H1 (cell line): ENCODE measurements at regions not wholly inside any gene's neighbourhood (a gene's known extent, or its start where the extent isn't known, plus 50 kb on each side); places are given as distances from the start of the nearest gene placed in this dataset.

Experiments used
- CTCF ChIA-PET: fragments of 300-600 bp; sonication (Branson Sonifier 250); formaldehyde crosslinking; loops from one replicate; lab custom pipeline; 2021; ENCODE audit not compliant: partially characterized antibody; lab: Charles Lee
- POLR2A ChIA-PET: fragments of 300-600 bp; sonication (Branson Sonifier 250); formaldehyde crosslinking; loops from one replicate; lab custom pipeline; 2021; ENCODE audit warnings: inconsistent platforms; ENCODE audit not compliant: partially characterized antibody; lab: Charles Lee
- DNase-seq, 2 experiments: peaks; one replicate each; pipeline versions ENCODE4 v3.0.0 to v3.0.0-alpha.2; 2010 to 2022; ENCODE audit warnings: low spot score in 2 of 2, low read depth in 1 of 2, mixed read lengths in 1 of 2
- FAIRE-seq: peaks from 2 replicates; lab custom pipeline; 2011; peaks lifted over from hg19 to GRCh38; lab: Jason Lieb, UNC
- H2AFZ ChIP-seq: 2 replicates; pipeline ENCODE4 v1.8.1; 2012; ENCODE audit warnings: low read length, inconsistent platforms
- H2AK5ac ChIP-seq: 2 replicates; pipeline ENCODE4 v1.6.1; 2013; ENCODE audit warnings: low read depth, low read length
- H2BK120ac ChIP-seq: replicated peaks from 2 replicates; pipeline ENCODE3; 2013; ENCODE audit warnings: low read depth, low read length, inconsistent platforms
- H2BK12ac ChIP-seq: 2 replicates; pipeline ENCODE4 v1.6.1; 2013; ENCODE audit warnings: low read depth, low read length
- H2BK15ac ChIP-seq: 2 replicates; pipeline ENCODE4 v1.6.1; 2013; ENCODE audit warnings: low read length
- H2BK20ac ChIP-seq: 2 replicates; pipeline ENCODE4 v1.6.1; 2013; ENCODE audit warnings: low read length
- H2BK5ac ChIP-seq: 2 replicates; pipeline ENCODE4 v1.6.1; 2013; ENCODE audit warnings: low read depth, low read length
- H3K14ac ChIP-seq: 2 replicates; pipeline ENCODE4 v1.6.1; 2013; ENCODE audit warnings: inconsistent platforms; ENCODE audit not compliant: insufficient read length
- H3K18ac ChIP-seq: 2 replicates; pipeline ENCODE4 v1.6.1; 2013; ENCODE audit warnings: low read length; ENCODE audit errors: extremely low read depth
- H3K23ac ChIP-seq: 2 replicates; pipeline ENCODE4 v1.6.1; 2013; ENCODE audit warnings: inconsistent platforms; ENCODE audit not compliant: insufficient read length
- H3K23me2 ChIP-seq: 2 replicates; pipeline ENCODE4 v1.6.1; 2013; ENCODE audit warnings: low read depth, low read length
- H3K27ac ChIP-seq: 2 replicates; pipeline ENCODE4 v1.6.1; 2011; ENCODE audit warnings: low read depth, low read length, inconsistent platforms
- H3K27me3 ChIP-seq, 4 experiments: replicated peaks in 1 of 4; 1 replicate in 1 of 4; 2 replicates in 3 of 4; pipeline versions ENCODE4 v1.6.1 to v1.8.1; 2011 to 2013; ENCODE audit warnings: low read length in 3 of 4, mild to moderate bottlenecking in 3 of 4, inconsistent platforms in 2 of 4, mixed read lengths in 2 of 4, moderate library complexity in 1 of 4; ENCODE audit not compliant: control insufficient read depth in 3 of 4, insufficient read depth in 3 of 4; ENCODE audit errors: extremely low read depth in 1 of 4
- H3K36me3 ChIP-seq, 4 experiments: 2 replicates each; pipeline versions ENCODE4 v1.6.1 to v1.8.1; 2011 to 2013; ENCODE audit warnings: mild to moderate bottlenecking in 4 of 4, low read length in 3 of 4, moderate library complexity in 2 of 4, control low read depth in 1 of 4, inconsistent platforms in 1 of 4; ENCODE audit not compliant: insufficient read depth in 4 of 4, control insufficient read depth in 2 of 4
- H3K4ac ChIP-seq: replicated peaks from 2 replicates; pipeline ENCODE3; 2013; ENCODE audit warnings: low read length, low read depth, mixed read lengths, inconsistent platforms; ENCODE audit not compliant: insufficient read length
- H3K4me1 ChIP-seq, 4 experiments: replicated peaks in 1 of 4; 1 replicate in 1 of 4; 2 replicates in 3 of 4; pipeline versions ENCODE4 v1.6.1 to v1.8.1; 2011 to 2013; ENCODE audit warnings: low read length in 3 of 4, inconsistent platforms in 2 of 4, mixed read lengths in 1 of 4; ENCODE audit not compliant: insufficient read depth in 4 of 4, control insufficient read depth in 3 of 4
- H3K4me2 ChIP-seq, 2 experiments: 2 replicates each; pipeline versions ENCODE4 v1.6.1 to v1.8.1; 2011 to 2013; ENCODE audit warnings: low read depth in 2 of 2, low read length in 2 of 2, control low read depth in 1 of 2, inconsistent platforms in 1 of 2, mild to moderate bottlenecking in 1 of 2; ENCODE audit not compliant: insufficient read depth in 1 of 2
- H3K4me3 ChIP-seq, 4 experiments: fragments of 200-600, 300-600 bp in 1 of 4; sonication (generic), shearing (Covaris generic), sonication (Bioruptor Twin) in 1 of 4; 2 replicates each; pipeline versions ENCODE4 v1.5.1 to v1.8.1; 2011 to 2016; ENCODE audit warnings: low read length in 4 of 4, low read depth in 3 of 4, control low read depth in 2 of 4, inconsistent platforms in 2 of 4, mild to moderate bottlenecking in 2 of 4, mixed read lengths in 1 of 4, moderate library complexity in 1 of 4; ENCODE audit not compliant: insufficient read depth in 2 of 4; ENCODE audit errors: extremely low read depth in 1 of 4
- H3K56ac ChIP-seq: replicated peaks from 2 replicates; pipeline ENCODE3; 2013; ENCODE audit warnings: low read depth, mild to moderate bottlenecking, mixed read lengths, low read length, inconsistent platforms; ENCODE audit not compliant: insufficient read length
- H3K79me1 ChIP-seq: 2 replicates; pipeline ENCODE4 v1.6.1; 2013; ENCODE audit warnings: low read depth, low read length, control low read depth
- H3K79me2 ChIP-seq, 2 experiments: 2 replicates each; pipeline versions ENCODE4 v1.6.1 to v1.8.1; 2012 to 2013; ENCODE audit warnings: low read length in 2 of 2, mild to moderate bottlenecking in 2 of 2, inconsistent platforms in 1 of 2; ENCODE audit not compliant: insufficient read depth in 2 of 2, control insufficient read depth in 1 of 2
- H3K9ac ChIP-seq, 4 experiments: replicated peaks in 1 of 4; 1 replicate in 1 of 4; 2 replicates in 3 of 4; pipeline versions ENCODE4 v1.6.1 to v1.8.1; 2011 to 2013; ENCODE audit warnings: low read depth in 3 of 4, low read length in 3 of 4, control low read depth in 2 of 4, mild to moderate bottlenecking in 2 of 4, moderate library complexity in 2 of 4, inconsistent platforms in 1 of 4; ENCODE audit errors: extremely low read depth in 1 of 4
- H3K9me3 ChIP-seq, 2 experiments: 2 replicates each; pipeline versions ENCODE4 v1.6.1 to v1.8.1; 2012 to 2013; ENCODE audit warnings: mild to moderate bottlenecking in 2 of 2, moderate library complexity in 2 of 2, control low read depth in 1 of 2, inconsistent platforms in 1 of 2, low read depth in 1 of 2, low read length in 1 of 2, mixed read lengths in 1 of 2; ENCODE audit not compliant: insufficient read depth in 2 of 2
- H4K20me1 ChIP-seq, 2 experiments: replicated peaks in 1 of 2; 2 replicates each; pipeline versions ENCODE3 to v1.8.1; 2011 to 2013; ENCODE audit warnings: inconsistent platforms in 2 of 2, low read length in 2 of 2, mild to moderate bottlenecking in 1 of 2; ENCODE audit not compliant: insufficient read depth in 2 of 2, control insufficient read depth in 1 of 2
- H4K5ac ChIP-seq: 2 replicates; pipeline ENCODE4 v1.6.1; 2013; ENCODE audit warnings: low read length, low read depth, mixed read lengths, inconsistent platforms; ENCODE audit not compliant: insufficient read length
- H4K8ac ChIP-seq: 2 replicates; pipeline ENCODE4 v1.8.0; 2013; ENCODE audit warnings: mild to moderate bottlenecking, moderate library complexity, low read length, inconsistent platforms; ENCODE audit not compliant: insufficient read depth; ENCODE audit errors: extremely low read depth
- H4K91ac ChIP-seq: replicated peaks from 2 replicates; pipeline ENCODE3; 2013; ENCODE audit warnings: low read length, mixed read lengths, inconsistent platforms; ENCODE audit not compliant: insufficient read length
- BACH1 ChIP-seq: IDR thresholded peaks from 2 replicates; pipeline ENCODE4 v1.6.1; 2012; ENCODE audit warnings: low read length, improper control_type of control experiment
- CBX5 ChIP-seq: fragments of 300-800, 300-1000 bp; sonication (generic); IDR thresholded peaks from 2 replicates; pipeline ENCODE4 v1.7.1; 2016; ENCODE audit warnings: antibody characterized with exemption, low read length, low read depth
- CTCF ChIP-seq, 3 experiments: IDR thresholded peaks; 1 replicate in 2 of 3; 2 replicates in 1 of 3; pipeline versions ENCODE4 v1.5.1 to v1.6.1; 2011; ENCODE audit warnings: low read length in 3 of 3, mild to moderate bottlenecking in 3 of 3, inconsistent platforms in 2 of 3, low read depth in 1 of 3, moderate library complexity in 1 of 3; ENCODE audit not compliant: insufficient read depth in 1 of 3; ENCODE audit errors: control extremely low read depth in 1 of 3
- EP300 ChIP-seq, 2 experiments: IDR thresholded peaks; 1 replicate in 1 of 2; 2 replicates in 1 of 2; pipeline ENCODE4 v1.6.1; 2011 to 2012; ENCODE audit warnings: low read depth in 2 of 2, low read length in 2 of 2, mild to moderate bottlenecking in 2 of 2, borderline replicate concordance in 1 of 2, inconsistent platforms in 1 of 2, moderate library complexity in 1 of 2
- RAD21 ChIP-seq, 2 experiments: IDR thresholded peaks in 1 of 2; conservative IDR thresholded peaks in 1 of 2; 2 replicates each; pipeline ENCODE4 v1.6.1; 2011; ENCODE audit warnings: low read depth in 2 of 2, low read length in 2 of 2, improper control_type of control experiment in 1 of 2, inconsistent platforms in 1 of 2, mild to moderate bottlenecking in 1 of 2, moderate library complexity in 1 of 2
- RFX5 ChIP-seq: IDR thresholded peaks from 2 replicates; pipeline ENCODE4 v1.6.1; 2011; ENCODE audit warnings: low read depth, low read length, improper control_type of control experiment, borderline replicate concordance
- RXRA ChIP-seq: IDR thresholded peaks from 2 replicates; pipeline ENCODE4 v1.6.1; 2011; ENCODE audit warnings: low read depth, mild to moderate bottlenecking, low read length, moderate library complexity; ENCODE audit not compliant: insufficient read depth
- SP1 ChIP-seq: IDR thresholded peaks from 2 replicates; pipeline ENCODE4 v1.6.1; 2011; ENCODE audit warnings: low read depth, low read length
- TAF1 ChIP-seq: IDR thresholded peaks from 2 replicates; pipeline ENCODE4 v1.6.1; 2011; ENCODE audit warnings: mild to moderate bottlenecking, low read depth, low read length
- ZNF274 ChIP-seq: IDR thresholded peaks from 2 replicates; pipeline ENCODE4 v1.7.0; 2012; ENCODE audit warnings: low read length, borderline replicate concordance; ENCODE audit errors: extremely low read depth
- WGBS, 2 experiments: shearing (Covaris generic) in 1 of 2; methylation state at CpG; one replicate each; pipeline versions ENCODE4 v1.1.6 to v1.1.7; 2013 to 2015; ENCODE audit warnings: low lambda C conversion rate in 2 of 2, mixed read lengths in 2 of 2, inconsistent platforms in 1 of 2, low coverage in 1 of 2, missing lambda C conversion rate in 1 of 2; ENCODE audit not compliant: insufficient replicate concordance in 2 of 2, insufficient coverage in 1 of 2, insufficient read length in 1 of 2; ENCODE audit errors: extremely low coverage in 1 of 2, missing lambda C conversion rate in 1 of 2; 5-methylcytosine and 5-hydroxymethylcytosine counted together

GRCh38 chr1:244760471-244760870 lies 75.0 kb upstream of the COX20 start:
- Histone ChIP-seq H4K5ac (no peak overlapping the region), H3K23ac (no peak overlapping the region), H3K4me3 (no peak overlapping the region), H4K8ac (0 out of 2 replicates have a peak overlapping the region, but pooled peaks have one; percentile 59), H3K23me2 (no peaks in the 10 kb centered on the region), H3K14ac (no peak overlapping the region), H3K4ac (no peak overlapping the region), H3K9ac (no peak overlapping the region), H3K27me3 (no peaks in the 10 kb centered on the region), H3K27ac (0 out of 2 replicates have a peak overlapping the region, but pooled peaks have one; percentile 34), H2BK20ac (no peak overlapping the region), H3K9me3 (peaks cover 0 to 4% of the 10 kb centered on the region in 2 experiments; a peak in 1 of 4 replicates), H2BK5ac (no peak overlapping the region; the same call in 1 of the 2 replicates), H3K79me2 (no peaks in the 10 kb centered on the region), H3K18ac (no peak overlapping the region; the same call in 1 of the 2 replicates), H4K20me1 (no peaks in the 10 kb centered on the region), H2AK5ac (no peak overlapping the region), H3K56ac (no peak overlapping the region), H3K4me2 (no peak overlapping the region), H3K36me3 (no peaks in the 10 kb centered on the region), H2AFZ (no peak overlapping the region), H2BK15ac (no peak overlapping the region), H3K79me1 (no peaks in the 10 kb centered on the region), H2BK120ac (no peak overlapping the region), H4K91ac (no peak overlapping the region), H3K4me1 (peaks cover 4 to 7% (median 6%) of the 10 kb centered on the region in 4 experiments; a peak in 6 of 7 replicates), H2BK12ac (peak overlapping the region; percentile 64; the same call in 1 of the 2 replicates)
- DNase-seq: no peak
- POLR2A ChIA-PET: no interaction called here
- WGBS, 2 experiments: 81% methylated on average over 8 of the region's 8 CpGs; no CpG with 5 or more reads in 1 of the 2 experiments
- FAIRE-seq: no peak
- CTCF ChIA-PET: no interaction called here
- TF ChIP-seq TAF1 (no peak), RFX5 (no peak), EP300 (IDR thresholded peaks at IDR 0.05; ENCODE audit: borderline replicate concordance in 1 of 2, low read depth in 2 of 2, low read length in 2 of 2) (no peak), CTCF (IDR thresholded peaks at IDR 0.05; ENCODE audit: control extremely low read depth in 1 of 3, insufficient read depth in 1 of 3, low read depth in 1 of 3, low read length in 3 of 3) (peak in 1 of 3 experiments; percentile 3; a peak in 1 of 4 replicates), RXRA (no peak), ZNF274 (no peak), RAD21 (IDR thresholded peaks at IDR 0.05 in 1 of 2, conservative IDR thresholded peaks at IDR 0.05 in 1 of 2; ENCODE audit: low read depth in 2 of 2, low read length in 2 of 2) (peak in 1 of 2 experiments; percentile 16; a peak in 1 of 4 replicates), SP1 (no peak), BACH1 (no peak), CBX5 (no peak)
